Neural progenitor cell (in vitro differentiated cells): ENCODE measurements at regions not wholly inside any gene's neighbourhood (a gene's known extent, or its start where the extent isn't known, plus 50 kb on each side); places are given as distances from the start of the nearest gene placed in this dataset.

ENCODE experiments used
- CTCF ChIP-seq: fragments of 200-600 bp; sonication (generic); IDR thresholded peaks from 2 replicates; pipeline ENCODE4 v1.5.1; 2017; ENCODE audit warnings: antibody characterized with exemption, mild to moderate bottlenecking
- EZH2 ChIP-seq: fragments of 200-600 bp; sonication (generic); IDR thresholded peaks from 2 replicates; pipeline ENCODE4 v1.6.1; 2017; ENCODE audit warnings: antibody characterized with exemption, mild to moderate bottlenecking, moderate library complexity
- EZH2phosphoT487 ChIP-seq: fragments of 200-600 bp; sonication (generic); IDR thresholded peaks from 2 replicates; pipeline ENCODE4 v1.6.1; 2017; ENCODE audit warnings: antibody characterized with exemption

- no peak for TF ChIP-seq CTCF
- no peak for TF ChIP-seq EZH2phosphoT487
- no peak for TF ChIP-seq EZH2
Observed at GRCh38 chr2:116452651-116453050, 1361.8 kb upstream of the DDX18 start.
